ENCODE measurements at regions not wholly inside any gene's neighbourhood (a gene's known extent, or its start where the extent isn't known, plus 50 kb on each side); places are given as distances from the start of the nearest gene placed in this dataset.
A peak's percentile ranks its signal among the peaks of the same experiment; 100 is the strongest.

GRCh38 chr13:85379991-85380390, 419.2 kb downstream of the SLITRK6 start:
- no peak for DNase-seq

- no peak for DNase-seq
Observed at GRCh38 chr13:85379433-85379832, 419.8 kb downstream of the SLITRK6 start.

- DNase-seq = no peak
Observed at GRCh38 chr13:85377783-85378182, 421.4 kb downstream of the SLITRK6 start.

GRCh38 chr13:85373322-85373721, 425.9 kb downstream of the SLITRK6 start:
- no peak for DNase-seq

GRCh38 chr13:85371254-85371653, 428.0 kb downstream of the SLITRK6 start:
- no peak for DNase-seq

- DNase-seq = no peak
Observed at GRCh38 chr13:85368686-85369085, 430.5 kb downstream of the SLITRK6 start.

GRCh38 chr13:85367887-85368286, 431.3 kb downstream of the SLITRK6 start:
- no peak for DNase-seq

GRCh38 chr13:85366759-85367417, 432.3 kb downstream of the SLITRK6 start:
- DNase-seq = no peak

- no peak for DNase-seq
Observed at GRCh38 chr13:85363504-85363903, 435.7 kb downstream of the SLITRK6 start.

- no peak for DNase-seq
Observed at GRCh38 chr13:85362980-85363379, 436.2 kb downstream of the SLITRK6 start.

- no peak for DNase-seq
Observed at GRCh38 chr13:85347251-85347650, 452.0 kb downstream of the SLITRK6 start.

GRCh38 chr13:85334187-85334586, 465.0 kb downstream of the SLITRK6 start:
- DNase-seq = no peak

GRCh38 chr13:85333506-85334020, 465.7 kb downstream of the SLITRK6 start:
- no peak for DNase-seq

- no peak for DNase-seq
Observed at GRCh38 chr13:85332615-85333014, 466.6 kb downstream of the SLITRK6 start.

GRCh38 chr13:85321734-85322133, 477.5 kb downstream of the SLITRK6 start:
- DNase-seq = no peak

- DNase-seq = no peak
Observed at GRCh38 chr13:85317781-85318180, 481.4 kb downstream of the SLITRK6 start.

GRCh38 chr13:85316506-85317025, 482.7 kb downstream of the SLITRK6 start:
- peak; percentile 32 for DNase-seq

GRCh38 chr13:85314686-85315085, 484.5 kb downstream of the SLITRK6 start:
- DNase-seq = peak; percentile 46

GRCh38 chr13:85313761-85314503, 485.3 kb downstream of the SLITRK6 start:
- no peak for DNase-seq

- no peak for DNase-seq
Observed at GRCh38 chr13:85312071-85312470, 487.1 kb downstream of the SLITRK6 start.

GRCh38 chr13:85303630-85304029, 495.6 kb downstream of the SLITRK6 start:
- no peak for DNase-seq

- DNase-seq = no peak
Observed at GRCh38 chr13:85298387-85298924, 500.8 kb downstream of the SLITRK6 start.

- DNase-seq = no peak
Observed at GRCh38 chr13:85288698-85289097, 510.5 kb downstream of the SLITRK6 start.

All from tongue (tissue), 1 donor.